ENCODE measurements at regions not wholly inside any gene's neighbourhood (a gene's known extent, or its start where the extent isn't known, plus 50 kb on each side); places are given as distances from the start of the nearest gene placed in this dataset.

DNA sequence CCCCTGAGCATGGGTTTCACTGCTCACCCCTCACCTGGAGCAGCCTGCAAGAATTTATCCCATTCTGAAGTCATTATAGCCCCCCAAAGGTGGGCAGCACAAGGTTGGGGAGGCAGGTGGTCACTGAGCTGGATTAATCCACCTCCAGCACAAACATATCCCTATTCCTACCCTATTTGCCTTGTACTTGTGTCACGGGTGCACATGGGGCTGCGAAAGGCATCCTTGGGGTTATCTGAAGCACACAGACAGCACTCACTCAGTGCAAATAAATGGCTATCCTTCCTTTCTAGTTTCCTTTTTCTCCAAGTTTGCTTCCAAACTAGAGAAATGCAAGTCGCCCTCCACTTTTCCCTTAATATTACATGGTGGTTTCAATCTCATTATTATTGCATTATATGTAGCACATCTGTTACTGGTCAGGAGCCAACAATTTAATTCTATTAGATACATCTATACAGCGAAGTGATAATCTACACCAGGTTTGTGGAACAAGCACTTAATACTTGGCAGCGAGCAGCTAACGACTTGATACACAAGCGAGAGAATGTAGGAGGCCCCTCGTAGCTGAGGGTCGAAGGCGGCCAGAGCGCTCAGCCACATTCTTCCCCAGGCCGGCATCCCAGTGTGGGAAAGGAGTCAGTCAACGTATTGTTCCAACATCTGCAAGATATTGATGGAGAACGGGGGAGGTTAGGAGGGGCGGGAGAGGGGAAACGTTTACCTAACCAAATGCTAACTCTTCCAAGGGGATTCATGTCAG lies 121.3 kb upstream of the HABP2 start:
- in situ Hi-C loops (cut with HindIII; ENCODE audit: low sequenced_read_pairs) = loop anchor here (5.0 kb wide), 1 partner anchor 74 kb away; no protein-coding TSS in a partner anchor

DNA sequence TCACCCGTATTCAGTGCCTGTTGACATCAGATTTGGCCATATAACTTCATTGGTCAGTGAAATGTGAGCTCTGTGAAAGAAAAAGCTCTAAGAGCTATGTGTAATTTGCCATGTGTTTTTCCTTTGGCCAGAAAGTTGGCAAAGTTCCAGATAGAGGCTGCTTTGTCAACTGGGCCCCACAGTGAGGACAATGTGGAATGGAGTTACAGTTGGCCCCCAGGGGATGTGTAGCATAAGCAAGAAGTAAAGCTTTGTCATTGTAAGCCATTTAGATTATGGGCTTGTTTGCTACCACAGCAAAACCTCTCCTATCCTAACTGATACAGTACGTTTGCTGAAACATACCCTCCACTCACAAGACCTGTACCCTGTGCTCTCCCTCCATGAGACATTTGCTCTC lies 119.1 kb upstream of the HABP2 start:
- in situ Hi-C loops (cut with HindIII; ENCODE audit: low sequenced_read_pairs) = loop anchor here (5.0 kb wide), 1 partner anchor 76 kb away; no protein-coding TSS in a partner anchor

DNA sequence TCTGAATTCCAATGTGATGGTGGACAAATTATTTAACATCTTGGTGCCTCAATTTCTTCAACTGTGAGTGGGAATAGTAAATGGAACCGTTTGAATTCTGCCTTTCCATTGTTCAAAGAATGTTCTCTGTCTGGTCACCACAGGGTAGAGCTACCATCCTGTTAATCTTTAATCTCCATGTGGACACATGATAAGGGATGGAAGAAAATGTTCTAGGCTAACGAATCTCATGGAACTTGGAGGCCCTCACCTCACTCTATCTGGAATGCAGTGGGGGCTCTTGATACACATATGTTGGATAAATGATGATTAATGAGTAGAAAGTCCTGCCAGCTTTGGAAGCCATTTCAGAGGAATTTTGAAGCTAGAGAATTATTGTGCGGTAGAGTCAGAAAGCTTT lies 118.5 kb upstream of the HABP2 start:
- in situ Hi-C loops (cut with HindIII; ENCODE audit: low sequenced_read_pairs) = loop anchor here (5.0 kb wide), 1 partner anchor 77 kb away; no protein-coding TSS in a partner anchor

DNA sequence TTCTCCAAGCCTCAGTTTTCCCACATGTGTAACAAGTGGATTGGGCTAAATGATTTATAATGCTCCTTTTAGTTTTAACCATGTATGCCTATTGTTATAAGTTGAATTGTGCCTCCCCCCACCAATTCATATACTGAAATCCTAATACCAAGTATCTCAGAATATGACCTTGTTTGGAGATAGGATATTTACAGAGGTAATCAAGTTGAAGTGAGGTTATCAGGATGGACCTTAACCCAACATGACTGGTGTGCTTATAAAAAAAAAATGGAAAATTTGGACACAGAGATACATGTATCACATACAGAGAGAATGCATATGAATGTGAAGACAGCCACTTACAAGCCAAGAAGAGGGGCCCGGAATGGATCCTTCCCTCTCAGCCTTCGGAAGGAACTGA lies 117.9 kb upstream of the HABP2 start:
- in situ Hi-C loops (cut with HindIII; ENCODE audit: low sequenced_read_pairs) = loop anchor here (5.0 kb wide), 1 partner anchor 78 kb away; no protein-coding TSS in a partner anchor

DNA sequence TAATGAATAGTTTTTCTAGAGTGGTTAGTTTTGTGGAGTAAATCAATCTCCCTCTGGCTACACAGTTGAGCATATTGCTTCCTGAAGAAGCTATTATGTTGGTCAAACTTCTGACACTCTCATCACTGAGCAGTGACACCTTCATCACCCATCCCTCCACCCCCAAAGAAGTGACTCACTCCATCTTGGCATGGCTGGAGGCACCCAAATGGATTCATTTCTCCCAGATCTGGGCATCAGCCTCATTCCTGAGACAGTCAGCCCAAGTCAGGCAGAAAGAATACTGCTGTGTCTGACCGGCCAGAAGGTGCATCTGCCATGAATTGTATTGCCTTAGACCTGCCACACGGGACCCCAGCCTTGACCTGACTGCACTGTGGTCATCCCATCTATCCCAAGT lies 117.0 kb upstream of the HABP2 start:
- in situ Hi-C loops (cut with HindIII; ENCODE audit: low sequenced_read_pairs) = no loop called here

DNA sequence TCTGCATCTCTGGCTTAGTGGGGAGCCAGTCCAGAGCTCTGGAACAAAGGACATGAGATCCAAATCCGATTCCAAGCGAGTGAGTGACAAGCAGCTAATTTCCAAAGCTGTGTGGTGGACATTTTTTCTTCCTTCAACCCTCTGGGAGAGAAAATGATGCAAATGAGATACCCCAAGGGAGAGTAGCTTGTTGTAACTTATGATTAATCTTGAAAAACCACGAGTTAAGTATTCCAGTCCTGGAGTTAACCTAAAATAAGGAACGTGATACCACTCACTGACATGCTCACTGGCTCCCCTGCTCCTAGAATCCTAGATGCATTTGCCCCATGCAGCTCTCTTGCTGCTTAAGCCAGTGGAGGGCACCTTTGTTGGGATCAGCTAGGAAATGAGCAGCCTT lies 116.0 kb upstream of the HABP2 start:
- in situ Hi-C loops (cut with HindIII; ENCODE audit: low sequenced_read_pairs) = no loop called here

DNA sequence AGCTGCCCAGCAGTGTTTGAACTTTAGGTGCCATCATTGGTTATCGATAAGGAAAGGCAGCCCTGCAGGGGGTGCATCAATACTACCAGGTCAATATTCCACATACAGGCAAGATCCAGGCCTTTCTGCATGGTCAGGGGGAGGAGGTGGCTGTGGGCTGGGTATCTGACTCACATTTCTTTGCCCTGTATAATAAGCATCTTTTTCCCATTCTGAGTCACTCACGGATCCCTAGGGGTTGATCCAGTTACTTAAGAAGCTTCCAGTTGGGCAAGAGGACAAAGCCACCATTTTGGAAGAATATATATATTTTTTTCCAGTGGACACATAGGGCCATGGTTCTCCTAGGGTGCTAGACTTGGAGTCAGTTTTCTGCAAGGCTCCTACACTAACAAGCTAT lies 114.2 kb upstream of the HABP2 start:
- in situ Hi-C loops (cut with HindIII; ENCODE audit: low sequenced_read_pairs) = no loop called here

DNA sequence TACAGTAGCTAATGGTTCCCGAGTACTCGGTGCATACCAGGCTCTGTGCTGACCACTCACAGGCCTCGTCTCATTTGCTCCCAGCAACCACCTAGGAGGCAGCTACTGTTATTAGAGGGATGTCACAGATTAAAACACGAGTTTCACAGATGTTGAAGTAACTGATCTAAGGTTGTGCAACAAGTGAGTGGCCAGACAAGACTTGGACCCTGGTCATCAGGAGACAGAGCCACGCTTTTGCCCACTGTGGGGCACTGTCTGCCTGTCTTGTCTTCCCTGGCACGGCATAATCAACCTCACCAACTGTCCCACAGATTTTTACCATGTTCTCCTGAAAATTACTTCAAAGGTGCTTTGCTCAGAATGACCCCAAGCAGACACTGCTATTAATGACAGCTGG lies 111.6 kb upstream of the HABP2 start:
- in situ Hi-C loops (cut with HindIII; ENCODE audit: low sequenced_read_pairs) = no loop called here

DNA sequence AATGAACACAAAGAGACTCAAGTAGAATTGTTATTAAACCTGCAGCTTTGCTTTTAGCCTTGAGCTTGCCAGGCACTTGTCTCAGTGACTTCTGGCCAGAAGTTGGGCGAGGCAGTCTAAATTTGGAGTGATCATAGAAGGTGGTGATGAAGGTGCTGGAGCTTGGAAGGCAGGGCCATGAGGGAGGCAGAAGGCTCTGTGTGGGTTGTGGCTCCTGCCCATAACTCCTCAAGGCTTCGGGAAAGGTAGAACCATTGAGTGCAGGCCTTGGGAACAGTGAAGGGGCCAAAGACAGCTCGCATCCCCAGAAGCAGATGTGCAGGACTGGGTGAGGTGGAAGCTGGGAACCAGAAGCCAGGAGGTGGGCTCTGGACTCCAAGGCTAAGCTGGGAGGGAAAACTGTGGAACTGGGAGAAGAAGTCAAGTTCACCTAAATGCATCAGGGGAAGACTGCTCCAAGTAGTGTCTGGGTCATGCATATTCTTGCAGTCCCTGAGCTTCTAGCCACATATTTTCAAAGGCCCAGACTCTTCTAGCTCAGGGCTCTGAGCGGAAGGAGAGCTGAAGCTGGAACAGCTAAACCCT lies 111.1 kb upstream of the HABP2 start:
- in situ Hi-C loops (cut with HindIII; ENCODE audit: low sequenced_read_pairs) = no loop called here

DNA sequence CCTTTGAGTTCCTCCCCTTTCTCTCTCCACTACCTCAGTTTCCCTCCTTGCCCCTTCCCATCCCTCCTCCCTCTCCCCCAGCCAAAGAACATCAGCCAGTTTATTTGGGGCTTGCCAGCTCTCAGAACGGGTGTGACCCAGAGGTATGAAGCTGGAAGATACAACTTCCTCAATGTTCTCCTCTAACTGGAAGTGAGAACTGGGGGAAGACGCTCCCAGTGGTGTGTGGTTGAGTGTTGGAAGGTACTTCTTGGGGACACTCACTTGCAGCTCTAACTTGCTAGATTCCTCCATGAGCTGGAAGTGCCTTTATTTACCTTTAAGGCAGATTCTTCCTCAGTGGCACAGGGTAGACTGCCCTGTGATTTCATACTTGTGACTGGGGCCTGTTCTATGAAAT lies 110.5 kb upstream of the HABP2 start:
- in situ Hi-C loops (cut with HindIII; ENCODE audit: low sequenced_read_pairs) = no loop called here

DNA sequence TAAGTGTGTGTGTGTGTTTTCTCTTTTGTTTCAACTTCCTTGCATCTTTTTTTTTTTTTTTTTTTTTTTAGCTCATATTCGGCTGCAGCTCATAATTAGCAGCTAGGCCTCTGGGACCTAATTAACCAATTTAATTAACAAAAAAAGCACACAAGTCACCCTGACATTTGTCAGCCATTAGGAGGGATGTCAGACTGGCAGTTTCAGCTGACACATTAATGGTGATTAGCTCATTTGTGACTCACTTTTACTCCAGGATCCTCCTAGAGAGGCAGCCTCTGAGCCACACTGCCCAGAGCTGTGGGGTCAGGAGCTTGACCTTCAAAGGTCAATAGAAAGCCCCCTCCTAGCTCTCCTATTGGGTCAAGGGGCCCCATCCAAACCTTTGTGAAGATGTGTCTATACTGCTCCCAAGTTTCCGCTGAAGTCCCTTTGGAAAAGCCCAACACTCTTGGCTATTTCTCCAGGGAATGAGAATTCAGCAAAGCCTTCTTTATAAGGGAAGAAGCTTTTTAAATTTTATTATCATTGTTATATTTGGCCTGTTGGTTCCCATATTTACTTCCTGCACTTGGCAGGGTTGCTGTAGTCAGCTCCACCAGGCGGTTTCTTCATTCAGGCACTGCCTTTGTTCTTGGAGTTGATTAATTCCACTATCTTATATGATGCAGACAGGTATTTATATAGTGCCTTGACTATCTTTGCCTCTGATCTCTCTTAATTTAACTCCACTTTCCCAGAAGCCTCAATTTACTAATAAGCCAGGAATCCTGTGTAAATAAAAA lies 109.5 kb upstream of the HABP2 start:
- in situ Hi-C loops (cut with HindIII; ENCODE audit: low sequenced_read_pairs) = no loop called here

DNA sequence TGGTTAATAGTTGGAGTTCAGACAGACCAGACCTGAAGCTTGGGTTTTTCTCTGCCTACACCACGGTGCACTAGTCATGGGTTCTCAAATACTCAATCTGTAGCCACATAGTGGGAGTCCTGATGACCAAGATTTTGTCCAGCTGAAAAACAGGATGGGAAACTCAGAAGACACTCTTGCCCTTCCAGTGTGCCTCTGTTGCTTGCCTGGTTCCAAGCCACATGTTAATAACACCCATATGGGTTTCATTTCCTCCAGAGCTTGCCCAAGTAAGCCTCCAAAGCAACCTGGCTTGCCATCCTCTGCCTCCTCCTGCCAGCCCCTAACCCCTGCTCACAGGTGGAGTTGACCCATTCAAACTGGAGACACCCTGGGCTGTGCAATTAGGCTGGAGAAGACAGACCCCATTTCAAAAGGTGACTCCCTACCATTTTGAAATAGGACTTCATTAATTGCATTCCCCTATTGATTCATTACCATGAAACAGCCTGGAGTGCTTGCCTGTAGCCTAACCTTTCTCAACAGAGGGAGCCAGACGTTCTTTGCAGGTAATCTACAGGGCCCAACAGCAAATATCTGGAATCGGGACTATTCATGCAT lies 108.0 kb upstream of the HABP2 start:
- in situ Hi-C loops (cut with HindIII; ENCODE audit: low sequenced_read_pairs) = no loop called here

DNA sequence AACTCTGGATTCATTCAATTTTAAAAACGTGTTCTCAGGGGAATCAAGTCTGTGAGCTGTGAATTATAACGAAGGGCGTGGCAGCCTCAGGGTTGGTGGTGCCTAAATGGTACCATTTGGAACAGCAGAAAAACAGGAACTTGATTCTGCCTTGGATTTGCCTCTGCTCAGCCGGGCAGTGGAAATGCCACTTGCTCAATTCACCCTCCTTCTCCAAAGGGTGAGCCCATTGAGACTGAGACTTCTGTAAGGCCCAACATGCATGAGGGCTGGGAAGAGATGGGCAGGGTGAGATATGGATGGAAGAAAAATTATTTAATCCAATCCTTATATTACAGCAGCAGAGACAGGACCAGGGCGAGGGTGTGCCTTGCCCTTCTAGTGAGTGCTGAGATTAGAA lies 107.1 kb upstream of the HABP2 start:
- in situ Hi-C loops (cut with HindIII; ENCODE audit: low sequenced_read_pairs) = no loop called here

DNA sequence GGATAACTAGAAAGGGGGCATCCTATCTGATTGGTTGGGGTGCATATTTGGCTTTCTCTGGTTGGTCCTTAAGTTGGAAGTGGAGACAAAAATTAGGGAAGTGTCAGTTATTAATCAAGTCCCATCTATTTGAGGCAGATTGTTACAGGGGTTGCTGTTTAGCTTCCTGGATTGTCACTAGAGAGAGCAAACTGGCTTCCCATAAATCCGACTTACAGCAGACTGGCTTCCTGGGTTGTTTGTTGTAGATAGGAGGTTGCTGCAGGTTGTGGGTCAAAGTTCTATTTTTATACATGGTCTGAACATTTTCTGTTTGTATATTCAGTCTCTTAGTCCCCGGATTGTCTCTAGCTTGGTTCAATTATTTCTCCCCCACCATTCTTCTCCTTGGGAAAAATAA lies 106.1 kb upstream of the HABP2 start:
- in situ Hi-C loops (cut with HindIII; ENCODE audit: low sequenced_read_pairs) = no loop called here

DNA sequence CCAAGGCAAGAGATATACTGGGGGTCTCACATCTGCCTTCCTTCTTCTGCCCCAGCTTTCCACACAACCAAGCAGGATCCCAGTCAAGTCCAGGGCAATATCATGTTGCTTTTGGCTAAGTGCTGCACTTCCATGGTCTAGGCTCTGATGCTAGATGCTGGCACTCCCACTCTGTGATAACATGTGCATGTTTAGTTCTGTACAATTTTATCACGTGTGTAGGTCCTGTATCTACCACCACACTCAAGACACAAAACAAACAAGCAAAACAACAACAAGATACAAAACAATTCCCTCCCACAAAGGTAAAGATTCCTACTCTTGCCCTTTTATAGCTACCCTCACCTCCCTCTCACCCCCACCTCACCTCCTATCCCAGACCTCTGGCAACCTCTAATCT lies 105.6 kb upstream of the HABP2 start:
- in situ Hi-C loops (cut with HindIII; ENCODE audit: low sequenced_read_pairs) = no loop called here

DNA sequence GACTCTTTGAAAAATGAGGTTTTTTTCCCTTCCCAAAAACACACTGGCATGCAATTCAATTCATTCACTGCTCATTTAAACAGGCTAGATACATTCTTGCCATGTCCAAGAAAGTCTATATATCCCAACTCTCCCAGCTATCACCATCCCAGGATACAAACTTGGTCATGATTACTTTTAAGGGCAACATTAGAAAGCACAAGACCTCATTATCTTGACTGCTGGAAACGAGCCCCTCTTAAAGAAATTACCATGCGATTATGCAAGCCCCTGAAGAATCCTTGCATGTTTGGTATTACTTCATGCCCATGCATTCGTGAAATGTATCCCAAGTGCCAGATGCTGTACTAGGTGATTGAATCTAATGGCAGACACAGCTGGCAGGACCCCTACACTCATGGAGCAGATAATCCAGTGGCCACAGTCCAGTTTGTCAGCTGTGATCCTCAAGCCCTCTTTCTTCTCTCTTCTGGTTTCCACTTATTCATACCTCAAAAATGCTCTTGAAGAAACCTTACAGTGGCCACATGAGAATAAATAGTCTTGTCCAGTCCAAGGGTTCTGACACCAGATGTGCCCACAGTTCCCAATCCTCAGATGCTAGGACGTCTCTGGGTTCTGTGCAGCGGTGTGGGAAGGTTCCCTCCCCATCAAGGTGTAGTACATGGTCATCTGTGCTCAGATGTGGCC lies 103.7 kb upstream of the HABP2 start:
- in situ Hi-C loops (cut with HindIII; ENCODE audit: low sequenced_read_pairs) = no loop called here

DNA sequence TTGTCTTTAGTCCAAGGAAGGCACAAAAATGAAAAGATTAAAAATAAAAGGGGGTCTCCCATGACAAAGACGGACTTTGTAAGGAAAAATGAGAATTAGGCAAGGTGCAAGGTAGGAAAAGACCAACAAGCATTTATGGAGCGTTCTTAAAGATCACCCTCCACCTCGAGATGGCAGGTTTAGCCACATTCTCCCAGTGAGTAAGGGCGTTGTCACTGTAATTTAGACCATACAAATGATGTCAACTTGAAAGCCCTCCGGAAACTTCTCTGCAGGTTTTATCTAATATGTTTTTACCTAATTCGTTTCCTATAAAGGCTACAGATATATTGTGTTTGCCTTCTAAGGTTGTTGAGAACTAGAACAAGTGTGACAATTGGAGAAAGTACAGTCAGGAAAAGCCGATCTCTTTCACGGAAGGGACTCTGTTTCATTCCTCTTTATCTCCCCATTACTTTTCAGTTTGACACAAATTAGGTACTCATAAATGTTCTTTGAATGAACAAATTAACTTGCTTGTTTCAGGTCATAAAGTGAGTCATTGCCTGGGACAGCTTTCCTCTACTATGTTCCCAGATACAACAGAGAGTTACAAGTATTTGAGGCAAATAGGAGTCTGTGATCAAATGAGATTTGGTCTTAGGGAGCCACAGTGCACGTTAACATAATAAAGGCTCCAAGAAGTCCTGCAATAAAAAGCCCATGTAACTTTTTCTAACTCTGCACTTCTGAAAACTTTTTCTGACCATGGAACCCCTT lies 102.6 kb upstream of the HABP2 start:
- in situ Hi-C loops (cut with HindIII; ENCODE audit: low sequenced_read_pairs) = no loop called here

DNA sequence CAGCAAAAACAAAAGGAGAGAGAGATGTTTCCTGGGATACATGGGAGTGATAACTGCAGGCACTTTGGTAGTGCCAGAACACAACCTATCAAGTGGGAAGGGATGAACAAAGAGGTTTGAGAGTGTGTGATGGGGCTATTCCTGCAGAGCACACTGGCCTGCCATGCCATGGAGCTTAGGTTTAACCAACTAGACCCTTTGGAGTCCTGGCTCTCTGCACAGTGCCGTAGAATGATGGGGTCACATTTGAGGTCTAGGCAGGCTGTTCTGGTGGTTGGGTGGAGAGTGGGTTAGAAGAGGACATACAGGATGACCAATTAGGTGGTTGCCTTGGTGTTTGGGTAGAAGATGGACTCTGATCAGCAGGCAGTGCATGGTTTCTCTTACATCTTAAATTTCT lies 101.9 kb upstream of the HABP2 start:
- in situ Hi-C loops (cut with HindIII; ENCODE audit: low sequenced_read_pairs) = no loop called here

DNA sequence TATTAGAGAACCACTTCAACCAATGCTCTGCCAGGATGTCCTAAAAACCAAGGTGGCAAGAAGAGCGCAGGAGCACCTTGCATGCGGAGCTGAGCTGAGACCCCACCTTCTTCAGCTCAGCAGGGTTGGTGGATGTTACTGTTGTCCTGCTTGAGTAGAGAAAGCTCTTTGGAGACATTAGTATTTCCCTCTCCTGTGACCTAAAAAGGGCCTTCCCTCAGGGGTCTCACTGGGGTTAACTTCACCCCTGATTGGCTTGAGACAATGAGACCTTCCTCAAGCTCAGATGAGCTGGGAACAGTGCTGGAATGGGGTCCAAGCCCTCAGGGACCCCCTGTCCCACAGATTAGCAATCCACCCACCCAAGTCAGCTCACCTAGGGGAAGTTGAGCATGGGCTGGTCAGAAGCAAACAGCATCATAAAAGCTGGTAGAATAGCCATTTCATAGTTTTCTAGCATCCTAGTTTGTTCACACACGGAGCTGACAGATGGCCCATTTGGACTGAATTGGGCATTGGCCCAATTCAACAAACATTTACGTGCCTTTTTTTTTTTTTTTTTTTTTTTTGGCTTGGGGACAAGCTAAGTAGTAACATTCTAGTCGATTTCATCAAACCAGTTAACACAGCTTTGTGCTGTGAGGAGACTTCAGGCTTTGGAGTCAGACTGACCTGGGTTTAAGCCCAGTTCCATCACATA lies 100.6 kb upstream of the HABP2 start:
- in situ Hi-C loops (cut with HindIII; ENCODE audit: low sequenced_read_pairs) = no loop called here

DNA sequence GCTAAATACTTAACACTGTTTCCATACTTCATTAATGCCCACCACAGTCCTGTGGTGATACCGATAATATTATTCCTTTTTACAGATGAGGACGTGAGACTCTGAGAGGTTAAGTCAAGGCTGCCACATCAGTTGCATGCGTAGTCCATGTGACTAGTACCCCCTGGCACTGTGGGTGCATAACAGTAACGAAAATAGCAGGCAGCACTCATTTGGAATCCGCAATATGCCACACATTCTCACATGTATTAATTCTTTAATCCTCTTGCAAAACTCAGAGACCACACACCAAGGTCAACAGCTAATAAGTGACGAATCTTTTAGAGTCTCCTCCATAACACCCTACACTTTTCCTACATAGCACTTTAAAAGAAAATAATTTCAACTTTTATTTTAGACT lies 99.5 kb upstream of the HABP2 start:
- in situ Hi-C loops (cut with HindIII; ENCODE audit: low sequenced_read_pairs) = no loop called here

All from endothelial cell of hepatic sinusoid (primary cell).